ENCODE measurements at regions not wholly inside any gene's neighbourhood (a gene's known extent, or its start where the extent isn't known, plus 50 kb on each side); places are given as distances from the start of the nearest gene placed in this dataset.
"Not testable (repeated sequence)": the region's sequence is repeated elsewhere in the genome, so short reads cannot be mapped to it uniquely, and the experiment has no call there.

DNA sequence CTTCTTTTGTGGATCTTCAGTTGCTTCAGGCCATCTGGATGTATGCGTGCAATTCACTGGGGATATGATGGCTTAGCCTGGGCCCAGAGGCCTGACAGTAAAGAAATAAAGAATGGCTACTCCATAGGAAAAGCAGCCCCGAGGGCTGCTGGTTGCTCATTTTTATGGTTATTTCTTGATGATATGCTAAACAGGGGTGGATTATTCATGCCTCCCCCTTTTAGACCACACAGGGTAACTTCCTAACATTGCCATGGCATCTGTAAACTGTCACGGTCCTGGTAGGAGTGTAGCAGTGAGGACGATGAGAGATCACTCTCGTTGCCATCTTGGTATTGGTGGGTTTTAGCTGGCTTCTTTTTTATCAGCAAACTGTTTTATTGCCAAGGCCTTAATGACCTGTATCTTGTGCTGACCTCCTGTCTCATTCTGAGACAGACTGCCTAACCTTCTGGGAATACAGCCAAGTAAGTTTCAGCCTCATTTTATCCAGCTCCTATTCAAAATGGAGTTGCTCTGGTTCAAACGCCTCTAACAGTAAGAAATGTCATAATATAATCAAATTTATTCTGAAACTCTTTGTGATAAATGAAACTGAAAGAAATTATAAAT lies 60.5 kb downstream of the DSEL start:
- DNase-seq, result no peak

- no peak for DNase-seq
These were observed 62.6 kb downstream of the DSEL start for GRCh38 chr18:67453901-67454300.

GRCh38 chr18:67451960-67452359 lies 64.6 kb downstream of the DSEL start:
- no peak for DNase-seq

- peak; percentile 33 for DNase-seq
These were observed 65.4 kb downstream of the DSEL start for GRCh38 chr18:67451101-67451500.

GRCh38 chr18:67433971-67434370 lies 82.5 kb downstream of the DSEL start:
- no peak for DNase-seq

DNA sequence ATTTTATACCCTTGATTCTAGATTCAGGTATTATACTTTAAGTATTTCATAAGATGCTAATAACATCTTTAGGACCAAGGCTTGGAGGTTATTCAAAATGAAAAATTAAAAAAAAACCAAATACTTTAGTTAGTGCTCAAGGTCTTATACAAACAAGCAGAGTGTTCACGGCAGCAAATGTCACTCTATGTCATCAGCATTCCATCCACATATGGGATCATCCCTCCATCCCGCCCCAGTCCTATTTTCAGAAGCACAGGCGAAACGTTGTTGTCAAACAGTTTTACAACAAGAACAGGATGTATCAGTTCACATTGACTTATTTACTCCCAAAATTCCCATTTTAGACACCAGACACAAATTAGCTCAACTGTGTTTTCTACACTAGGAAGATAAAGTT lies 83.7 kb downstream of the DSEL start:
- no peak for DNase-seq

DNA sequence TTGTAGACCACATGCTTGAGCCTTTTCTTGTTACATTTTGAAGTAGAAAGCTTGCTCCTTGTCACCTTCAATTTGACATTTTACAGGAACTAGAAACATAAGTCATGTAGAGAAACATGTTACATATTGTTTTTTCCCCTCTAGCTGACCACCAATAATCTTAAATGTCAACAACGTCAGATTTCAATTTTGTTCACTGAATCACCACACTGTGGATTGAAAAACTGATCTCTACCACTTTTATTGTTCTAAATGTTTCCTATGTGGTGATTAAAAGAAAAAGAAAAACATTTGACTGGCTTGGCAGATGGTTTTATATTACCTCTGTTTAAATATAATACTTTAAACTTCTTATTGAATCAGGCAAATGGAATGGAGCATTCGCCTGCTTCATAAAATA lies 87.7 kb downstream of the DSEL start:
- no peak for DNase-seq

DNA sequence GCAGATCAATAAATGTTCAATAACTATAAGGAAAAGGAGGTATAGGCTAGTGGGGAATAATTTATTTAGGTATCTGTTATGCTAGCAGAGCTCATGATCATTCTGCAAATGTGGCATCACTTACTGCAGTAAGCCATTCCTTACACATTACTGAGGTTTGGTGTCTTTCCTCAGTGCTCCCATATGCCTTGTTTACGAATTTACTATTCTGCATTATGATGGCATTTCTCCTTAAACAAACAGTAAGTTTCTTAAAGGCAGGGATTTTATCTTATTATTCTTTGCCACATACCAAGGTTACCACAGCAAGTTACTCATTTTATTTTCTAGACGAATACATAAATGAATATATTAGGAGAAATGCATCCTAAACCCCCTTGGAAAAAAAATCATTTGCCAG lies 88.4 kb downstream of the DSEL start:
- no peak for DNase-seq

DNA sequence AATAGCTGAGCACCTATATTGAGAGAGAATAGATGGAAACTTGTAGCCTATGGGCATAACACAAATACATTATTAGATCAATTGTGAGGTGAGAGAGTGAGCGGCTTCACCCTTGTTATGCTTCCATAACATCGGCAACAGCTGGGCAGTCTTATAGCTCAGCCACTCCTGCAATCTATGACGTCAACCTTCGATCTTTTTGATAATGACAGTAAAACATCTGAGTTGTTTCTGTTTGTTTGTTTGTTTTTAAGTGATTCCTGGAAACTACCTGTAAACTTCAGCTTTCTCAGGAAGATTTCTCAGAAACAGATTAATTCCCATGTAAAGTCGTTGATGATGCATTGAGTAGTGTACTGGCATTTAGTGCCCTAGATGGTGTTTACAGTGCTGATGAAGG lies 90.0 kb downstream of the DSEL start:
- DNase-seq, result no peak

DNA sequence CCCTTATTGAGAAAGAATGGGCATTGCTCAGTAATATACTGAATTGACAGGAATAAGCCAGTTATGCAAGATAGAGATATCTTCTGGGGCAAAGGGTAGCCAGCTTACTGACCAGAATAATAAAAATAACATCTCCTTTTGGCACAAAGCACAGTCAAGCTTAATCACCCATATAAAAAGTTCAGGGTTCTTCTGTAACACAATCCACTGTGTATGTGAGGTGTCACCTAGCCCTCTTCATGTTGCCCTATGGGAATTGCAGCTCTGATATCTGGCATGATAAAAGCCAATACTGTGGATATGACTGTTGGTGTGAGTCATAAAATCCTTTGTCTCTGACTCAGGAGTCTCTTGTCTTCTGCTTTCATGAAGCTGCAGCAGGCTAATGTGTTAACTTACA lies 90.8 kb downstream of the DSEL start:
- DNase-seq, result no peak

DNA sequence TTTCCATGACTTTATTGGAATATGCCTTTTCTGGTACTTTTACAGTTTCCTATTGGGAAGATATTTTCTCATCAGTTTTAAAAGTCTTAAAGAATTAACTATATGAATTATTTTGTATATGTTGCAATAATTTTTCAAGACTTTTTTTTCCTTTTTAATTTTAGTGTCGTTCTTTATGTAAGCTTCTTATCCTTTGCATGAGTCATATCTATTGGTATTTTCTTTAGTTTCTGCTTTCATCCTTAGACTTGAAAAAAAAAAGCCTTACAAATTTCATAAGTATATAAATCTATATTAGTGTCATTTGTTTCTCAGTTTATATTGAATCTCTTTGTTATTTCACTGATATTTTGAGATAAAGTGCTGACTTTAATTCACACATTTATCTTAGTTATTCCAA lies 94.9 kb downstream of the DSEL start:
- DNase-seq, result no peak

DNA sequence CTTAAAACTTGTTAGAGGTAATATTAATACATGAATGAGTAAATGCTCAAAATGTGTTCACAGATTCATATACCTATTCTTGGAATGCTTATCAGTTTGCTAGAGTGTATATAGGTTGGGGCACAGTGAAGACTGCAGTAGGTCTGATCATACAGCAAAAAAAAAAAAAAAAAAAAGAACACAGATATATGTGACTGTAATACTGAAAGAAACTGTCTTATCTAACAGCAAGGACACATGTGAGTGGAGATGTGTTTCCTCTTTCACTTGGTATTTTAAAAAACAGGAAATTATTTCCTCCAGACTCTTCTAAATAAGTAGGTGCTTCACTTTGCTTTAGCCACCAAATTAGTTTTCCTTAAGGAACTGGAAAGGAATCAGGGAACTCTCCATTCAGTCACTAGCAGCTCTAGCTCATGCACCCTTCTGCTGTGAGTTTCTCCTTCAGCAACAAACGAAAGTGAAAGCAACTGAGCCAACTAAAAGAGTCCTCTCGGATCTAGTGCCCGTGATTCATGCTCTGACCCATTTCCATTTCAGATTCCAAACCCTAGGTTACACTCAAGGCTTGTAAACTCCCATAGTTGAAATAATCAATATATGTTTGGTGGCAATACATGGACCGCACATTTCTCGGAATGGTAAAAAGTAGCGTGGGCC lies 98.5 kb downstream of the DSEL start:
- DNase-seq, result peak; percentile 3

DNA sequence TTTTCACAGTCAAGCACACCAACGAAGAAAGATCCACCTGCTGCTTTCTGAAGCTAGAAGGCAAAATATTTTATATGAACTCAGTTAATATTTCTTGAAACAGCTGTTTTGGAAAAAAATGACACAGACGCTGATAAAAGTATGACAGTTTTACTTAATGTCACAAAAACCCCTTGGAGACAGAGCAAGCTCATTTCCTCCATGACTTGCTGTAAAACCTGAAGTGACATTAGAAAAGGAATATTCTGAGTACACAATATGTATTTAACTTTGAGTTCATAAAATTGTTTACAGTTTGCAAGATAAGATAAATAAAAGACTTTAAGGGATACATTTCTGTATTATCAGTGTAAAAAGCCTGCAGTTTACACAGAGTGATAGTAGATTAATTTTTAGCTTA lies 105.4 kb downstream of the DSEL start:
- no peak for DNase-seq

DNA sequence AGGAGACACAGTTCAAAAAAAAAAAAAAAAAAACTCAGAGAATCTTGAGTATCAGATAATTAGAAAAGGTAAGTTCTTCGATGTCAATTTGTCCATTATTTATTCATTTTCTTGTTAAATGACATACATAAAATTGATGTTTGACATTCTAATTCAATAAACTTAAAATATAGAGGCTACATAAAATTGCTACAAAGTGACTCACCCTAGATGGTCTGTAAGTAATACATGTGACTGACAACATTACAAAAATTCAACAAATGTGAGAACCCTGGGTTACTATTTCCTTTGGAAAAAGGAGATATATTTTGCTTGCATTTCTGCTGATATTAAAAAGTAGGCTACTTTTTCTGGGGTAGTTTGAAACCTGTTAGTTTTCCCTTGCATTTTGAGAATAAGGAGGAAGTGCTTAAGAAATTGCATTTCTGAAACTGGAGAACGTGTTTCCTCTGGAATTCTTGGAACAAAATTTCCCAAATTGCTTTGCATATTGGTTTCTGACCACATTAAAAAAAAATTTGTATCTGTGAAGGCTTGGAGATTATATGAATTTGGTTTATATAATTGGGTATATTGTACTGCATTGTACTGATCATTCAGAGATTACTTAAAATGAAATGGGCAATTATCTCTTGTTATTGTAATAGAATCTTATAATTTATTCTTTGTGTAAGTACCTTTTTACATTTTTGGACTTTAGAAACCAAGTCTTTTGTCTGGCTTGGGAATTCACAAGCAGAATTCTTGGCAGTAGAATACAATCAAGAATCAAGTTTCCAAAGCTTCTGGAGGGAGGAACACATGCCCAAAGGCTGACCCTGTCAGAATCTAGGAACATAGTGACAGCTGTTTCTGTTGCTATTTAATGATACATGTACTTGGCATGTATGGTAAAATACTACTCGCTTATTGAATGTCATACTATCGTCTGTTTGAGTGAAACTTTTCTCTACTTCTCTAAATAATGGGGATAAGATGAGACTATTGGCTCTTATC lies 106.1 kb downstream of the DSEL start:
- no peak for DNase-seq

DNA sequence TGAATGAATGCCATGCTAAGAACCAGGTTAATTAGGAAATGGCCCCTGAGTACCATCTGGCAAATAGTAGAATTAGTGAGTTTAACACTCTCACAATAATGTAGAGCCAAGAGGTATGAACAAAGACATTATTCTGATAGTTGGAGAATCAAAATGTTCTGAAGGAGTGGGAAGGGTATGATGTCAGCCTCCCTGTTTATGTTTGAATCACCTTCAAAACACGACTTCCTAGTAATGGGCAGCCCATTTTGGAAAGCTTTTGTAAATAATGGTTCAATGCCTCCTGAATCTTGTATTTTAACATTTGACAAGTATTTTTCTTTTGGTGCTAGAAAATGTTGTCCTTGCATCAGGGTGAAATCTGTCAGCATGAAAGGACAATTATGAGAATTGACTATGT lies 108.3 kb downstream of the DSEL start:
- DNase-seq, result no peak

DNA sequence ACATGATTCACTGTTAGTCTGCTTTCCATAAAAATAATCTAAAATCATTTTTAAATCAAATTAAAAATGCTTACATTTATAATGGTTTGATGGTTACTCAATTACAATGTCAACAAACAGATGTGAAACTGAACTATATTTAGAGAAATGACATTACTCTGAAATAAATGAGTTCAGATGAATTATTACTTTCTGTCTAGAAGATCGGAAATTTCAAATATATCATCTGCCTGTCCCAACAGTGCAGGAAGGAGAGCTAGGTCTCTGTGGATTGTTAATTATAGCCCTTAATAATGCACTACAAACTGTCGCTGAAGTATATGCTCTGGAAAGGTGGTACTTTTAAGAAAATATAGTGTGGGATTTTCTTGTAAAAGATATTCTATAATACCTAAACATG lies 109.8 kb downstream of the DSEL start:
- DNase-seq, result no peak

DNA sequence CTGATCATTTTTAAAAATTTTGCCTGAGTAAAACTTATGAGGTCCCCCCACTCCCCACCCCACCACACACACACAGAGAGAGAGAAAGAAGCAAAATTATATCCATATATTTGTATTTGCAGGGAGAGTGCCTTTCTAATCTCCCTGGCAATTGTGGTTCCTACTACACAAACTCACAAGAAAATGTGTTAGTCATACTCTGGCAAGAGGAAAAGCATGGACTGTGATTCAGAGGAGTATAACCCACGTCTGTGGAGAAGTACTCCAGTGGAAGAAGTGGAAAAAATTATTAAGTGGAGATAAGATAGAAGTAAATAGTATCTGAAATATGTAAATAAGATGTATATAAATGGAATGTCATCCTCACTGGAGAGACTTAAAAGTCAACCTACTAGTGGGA lies 114.0 kb downstream of the DSEL start:
- DNase-seq, result no peak

- DNase-seq, result no peak
These were observed 115.9 kb downstream of the DSEL start for GRCh38 chr18:67400502-67401117.

GRCh38 chr18:67386032-67386431 lies 130.5 kb downstream of the DSEL start:
- no peak for DNase-seq

DNA sequence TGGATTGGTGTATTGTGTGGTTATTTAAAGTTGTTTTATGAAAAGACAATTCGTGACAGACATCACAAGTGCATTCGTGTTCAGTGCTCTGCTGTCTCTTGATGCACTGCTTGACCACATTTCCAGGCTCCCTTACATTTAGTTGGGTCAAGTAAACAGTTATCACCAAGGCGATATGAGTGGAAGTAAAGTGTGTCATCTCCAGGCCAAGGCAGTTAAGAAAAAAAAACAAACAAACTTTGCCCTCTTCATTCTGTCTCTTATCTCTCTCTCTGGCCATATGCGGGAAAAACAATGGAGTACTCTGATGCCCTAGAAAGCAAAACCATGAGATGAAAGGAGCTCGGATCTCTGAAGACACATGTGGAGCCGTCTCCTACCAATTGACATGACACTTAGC lies 131.1 kb downstream of the DSEL start:
- no peak for DNase-seq

DNA sequence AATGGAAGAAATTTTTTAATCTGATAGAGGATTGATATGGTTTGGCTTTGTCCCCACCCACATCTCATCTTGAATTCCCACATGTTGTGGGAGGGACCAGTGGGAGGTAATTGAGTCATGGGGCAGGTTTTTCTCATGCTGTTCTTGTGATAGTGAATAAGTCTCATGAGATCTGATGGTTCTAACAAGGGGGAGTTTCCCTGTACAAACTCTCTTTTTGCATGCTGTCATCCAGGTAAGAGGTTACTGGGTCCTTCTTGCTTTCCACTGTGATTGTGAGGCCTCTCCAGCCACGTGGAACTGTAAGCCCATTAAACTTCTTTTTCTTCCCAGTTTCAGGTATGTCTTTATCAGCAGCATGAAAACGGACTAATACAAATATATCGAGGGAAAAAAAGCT lies 132.5 kb downstream of the DSEL start:
- DNase-seq, result not testable (repeated sequence)

GRCh38 chr18:67381608-67382150 lies 134.8 kb downstream of the DSEL start:
- DNase-seq, result no peak

DNA sequence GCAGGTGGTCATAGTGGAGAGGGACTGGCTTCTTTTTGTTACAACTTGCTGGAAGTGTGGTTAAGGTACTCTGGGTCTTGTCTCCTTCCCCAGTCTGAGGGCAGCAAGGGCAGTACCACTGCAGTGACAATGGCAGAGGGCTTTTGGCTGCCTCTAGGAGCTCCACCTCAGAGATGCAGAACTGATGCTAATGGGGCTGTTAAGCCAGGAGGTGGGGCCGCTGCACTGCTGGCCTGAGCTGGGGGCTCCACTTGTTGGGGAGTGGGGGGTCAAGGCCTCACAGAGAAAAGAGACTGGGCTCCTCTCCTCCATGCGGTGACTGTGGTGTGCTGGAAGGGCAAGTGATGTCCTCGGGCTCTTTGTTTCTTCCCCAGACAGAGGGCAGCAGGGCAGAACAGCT lies 135.7 kb downstream of the DSEL start:
- no peak for DNase-seq

All from activated gamma-delta T cell treated with Interleukin-2 at 50 U/mL for 16 hours (primary cell).